ENCODE measurements at regions not wholly inside any gene's neighbourhood (a gene's known extent, or its start where the extent isn't known, plus 50 kb on each side); places are given as distances from the start of the nearest gene placed in this dataset.

- intact Hi-C loops (cut with micrococcal nuclease), result no loop called here
- peaks cover 0 to 9% (median 3%) of the 10 kb centered on the region in 7 donors for H3K9me3 Mint-ChIP-seq
- no peaks in the 10 kb centered on the region for H3K79me2 ChIP-seq (ENCODE audit: insufficient read depth, low read length)
- H4K20me1 ChIP-seq (ENCODE audit: insufficient read depth, low read length), result no peaks in the 10 kb centered on the region
- H3K9ac ChIP-seq (ENCODE audit: insufficient read depth, low read length, poor library complexity, severe bottlenecking), result no peak overlapping the region
- no peak overlapping the region for H2AFZ ChIP-seq (ENCODE audit: insufficient read depth, low read depth, low read length, poor library complexity, severe bottlenecking)
- no peaks in the 10 kb centered on the region for H3K4me1 Mint-ChIP-seq
- TF ChIP-seq CTCF (IDR thresholded peaks at IDR 0.05), result no peak
- H3K36me3 ChIP-seq (replicated peaks in 1 of 2; ENCODE audit: control insufficient read depth in 1 of 2, insufficient read depth in 2 of 2, low read length in 2 of 2), result no peaks in the 10 kb centered on the region
- H3K9me3 ChIP-seq (replicated peaks in 1 of 2; ENCODE audit: control insufficient read depth in 1 of 2, insufficient read depth in 1 of 2, low read length in 2 of 2), result peaks cover 0 to 5% of the 10 kb centered on the region in 2 donors
- no peak overlapping the region for H3K27ac Mint-ChIP-seq
- DNase-seq, result no peak
- H3K4me3 Mint-ChIP-seq, result no peak overlapping the region
- no peaks in the 10 kb centered on the region for H3K36me3 Mint-ChIP-seq
- no peak overlapping the region for H3K4me3 ChIP-seq (replicated peaks in 1 of 3; ENCODE audit: low read depth in 2 of 3, low read length in 3 of 3)
- WGBS (ENCODE audit: insufficient coverage), result no CpG with 5 or more reads among the region's 3 CpGs
- H3K4me1 ChIP-seq (ENCODE audit: control insufficient read depth in 1 of 2, insufficient read depth in 2 of 2, low read length in 2 of 2), result no peaks in the 10 kb centered on the region
- H3K27me3 ChIP-seq (ENCODE audit: control insufficient read depth in 2 of 2, insufficient read depth in 2 of 2, low read length in 2 of 2), result no peaks in the 10 kb centered on the region
- H3K27ac ChIP-seq (ENCODE audit: low read depth in 1 of 2, low read length in 2 of 2), result no peak overlapping the region
- no peak overlapping the region for H3K4me2 ChIP-seq (replicated peaks; ENCODE audit: extremely low read depth, low read length, poor library complexity, severe bottlenecking)
- H3K27me3 Mint-ChIP-seq (ENCODE audit: low read depth in 3 of 3), result peaks cover 0 to 2% (median 0%) of the 10 kb centered on the region in 3 donors
Observed at GRCh38 chr2:106954304-106954703, 68.3 kb upstream of the ST6GAL2 start.

DNA sequence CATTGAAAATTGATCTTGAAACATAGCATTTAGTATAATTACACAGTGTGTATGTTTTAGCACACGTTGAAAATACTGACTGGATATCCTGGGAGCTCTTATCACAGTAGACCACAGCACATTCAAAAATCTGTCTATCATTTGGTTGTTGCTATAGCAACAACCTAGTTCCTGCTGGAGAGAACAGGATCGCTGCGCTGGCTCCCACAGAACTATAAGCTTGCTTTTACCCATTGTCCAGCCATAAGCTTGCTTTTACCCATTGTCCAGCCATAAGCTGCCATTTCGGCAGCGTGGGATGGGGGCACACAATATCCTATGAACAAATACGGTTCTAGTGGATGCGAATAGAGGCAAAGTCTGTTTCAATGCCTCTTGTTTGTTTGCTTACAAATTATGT lies 70.4 kb upstream of the ST6GAL2 start:
- Histone ChIP-seq H3K27ac (ENCODE audit: low read depth in 1 of 2, low read length in 2 of 2) (no peak overlapping the region), H3K4me3 (replicated peaks in 1 of 3; ENCODE audit: low read depth in 2 of 3, low read length in 3 of 3) (no peak overlapping the region), H2AFZ (ENCODE audit: insufficient read depth, low read depth, low read length, poor library complexity, severe bottlenecking) (no peak overlapping the region), H3K4me2 (replicated peaks; ENCODE audit: extremely low read depth, low read length, poor library complexity, severe bottlenecking) (no peak overlapping the region), H3K27me3 (ENCODE audit: control insufficient read depth in 2 of 2, insufficient read depth in 2 of 2, low read length in 2 of 2) (no peaks in the 10 kb centered on the region), H3K9me3 (replicated peaks in 1 of 2; ENCODE audit: control insufficient read depth in 1 of 2, insufficient read depth in 1 of 2, low read length in 2 of 2) (peaks cover 0 to 5% of the 10 kb centered on the region in 2 donors), H3K9ac (ENCODE audit: insufficient read depth, low read length, poor library complexity, severe bottlenecking) (no peak overlapping the region), H3K4me1 (ENCODE audit: control insufficient read depth in 1 of 2, insufficient read depth in 2 of 2, low read length in 2 of 2) (no peaks in the 10 kb centered on the region), H3K79me2 (ENCODE audit: insufficient read depth, low read length) (no peaks in the 10 kb centered on the region), H3K36me3 (replicated peaks in 1 of 2; ENCODE audit: control insufficient read depth in 1 of 2, insufficient read depth in 2 of 2, low read length in 2 of 2) (no peaks in the 10 kb centered on the region), H4K20me1 (ENCODE audit: insufficient read depth, low read length) (no peaks in the 10 kb centered on the region)
- DNase-seq, result no peak
- no peaks in the 10 kb centered on the region for H3K4me1 Mint-ChIP-seq
- H3K27ac Mint-ChIP-seq, result no peak overlapping the region
- intact Hi-C loops (cut with micrococcal nuclease), result no loop called here
- WGBS (ENCODE audit: insufficient coverage), result 73% methylated on average over 2 of the region's 7 CpGs
- no peaks in the 10 kb centered on the region for H3K36me3 Mint-ChIP-seq
- no peak for TF ChIP-seq CTCF (IDR thresholded peaks at IDR 0.05)
- H3K27me3 Mint-ChIP-seq (ENCODE audit: low read depth in 3 of 3), result peaks cover 0 to 2% (median 0%) of the 10 kb centered on the region in 3 donors
- H3K4me3 Mint-ChIP-seq, result no peak overlapping the region
- peaks cover 0 to 9% (median 0%) of the 10 kb centered on the region in 7 donors for H3K9me3 Mint-ChIP-seq

All from CD14-positive monocyte (primary cell).